Breast epithelium (tissue), 4 donors: ENCODE measurements at regions not wholly inside any gene's neighbourhood (a gene's known extent, or its start where the extent isn't known, plus 50 kb on each side); places are given as distances from the start of the nearest gene placed in this dataset.

Experiments
- DNase-seq, 2 donors: peaks; one replicate each; pipeline ENCODE4 v3.0.0-alpha.2; 2019; ENCODE audit warnings: low spot score in 2 of 2
- H3K27ac ChIP-seq, 2 donors: fragments of 200-600 bp; sonication (generic) in 1 of 2; one replicate each; pipeline ENCODE4 v1.5.1; 2016 to 2019; ENCODE audit warnings: mild to moderate bottlenecking in 1 of 2
- H3K27me3 ChIP-seq, 2 donors: fragments of 200-600 bp; sonication (generic) in 1 of 2; one replicate each; pipeline versions ENCODE4 v1.5.1 to v1.6.0; 2017 to 2019; ENCODE audit warnings: control low read depth in 1 of 2, mild to moderate bottlenecking in 1 of 2
- H3K36me3 ChIP-seq: fragments of 200-600 bp; one replicate; pipeline ENCODE4 v1.5.1; 2019
- H3K4me1 ChIP-seq, 2 donors: fragments of 200-600 bp; sonication (generic); one replicate each; pipeline ENCODE4 v1.5.1; 2016 to 2019; ENCODE audit warnings: control low read depth in 1 of 2
- H3K4me3 ChIP-seq, 3 donors: fragments of 200-600 bp; sonication (generic); 1 replicate in 2 of 3; 2 replicates in 1 of 3; pipeline ENCODE4 v1.5.1; 2016 to 2019; ENCODE audit warnings: mild to moderate bottlenecking in 3 of 3, moderate library complexity in 2 of 3
- H3K9me3 ChIP-seq, 2 donors: fragments of 200-600 bp; sonication (generic) in 1 of 2; one replicate each; pipeline ENCODE4 v1.5.1; 2016 to 2019; ENCODE audit warnings: control low read depth in 1 of 2
- CTCF ChIP-seq, 3 donors: fragments of 450-650 bp; IDR thresholded peaks; one replicate each; pipeline ENCODE4 v1.5.1; 2016 to 2017; ENCODE audit warnings: antibody characterized with exemption in 3 of 3, mild to moderate bottlenecking in 3 of 3, moderate library complexity in 3 of 3
- POLR2A ChIP-seq: fragments of 450-650 bp; IDR thresholded peaks from one replicate; pipeline ENCODE4 v1.6.1; 2016; ENCODE audit warnings: antibody characterized with exemption, mild to moderate bottlenecking, moderate library complexity
- POLR2AphosphoS5 ChIP-seq, 3 donors: sonication (generic); formaldehyde crosslinking; IDR thresholded peaks; one replicate each; pipeline ENCODE4 v1.6.1; 2017; ENCODE audit warnings: antibody characterized with exemption in 3 of 3
- intact Hi-C: fragments of 100-400 bp; cut with DNase I; formaldehyde crosslinking; loops from one replicate; pipeline ENCODE4 v1.15.1; 2023; ENCODE audit warnings: low total_unique reads

GRCh38 chr4:73684097-73684496, 56.3 kb upstream of the CXCL8 start:
- DNase-seq, result no peak
- Histone ChIP-seq H3K4me3 (no peak overlapping the region), H3K36me3 (no peaks in the 10 kb centered on the region), H3K9me3 (no peaks in the 10 kb centered on the region), H3K4me1 (no peaks in the 10 kb centered on the region), H3K27ac (no peak overlapping the region), H3K27me3 (no peaks in the 10 kb centered on the region)
- intact Hi-C loops, result no loop called here
- TF ChIP-seq CTCF (IDR thresholded peaks at IDR 0.05), result no peak
- TF ChIP-seq POLR2AphosphoS5 (IDR thresholded peaks at IDR 0.05), result no peak
- TF ChIP-seq POLR2A, result no peak

GRCh38 chr4:73685052-73685451, 55.3 kb upstream of the CXCL8 start:
- intact Hi-C loops, result no loop called here
- Histone ChIP-seq H3K27me3 (no peaks in the 10 kb centered on the region), H3K4me1 (no peaks in the 10 kb centered on the region), H3K4me3 (no peak overlapping the region), H3K9me3 (no peaks in the 10 kb centered on the region), H3K27ac (no peak overlapping the region), H3K36me3 (no peaks in the 10 kb centered on the region)
- no peak for TF ChIP-seq POLR2A
- no peak for TF ChIP-seq POLR2AphosphoS5 (IDR thresholded peaks at IDR 0.05)
- TF ChIP-seq CTCF (IDR thresholded peaks at IDR 0.05), result no peak
- DNase-seq, result no peak

GRCh38 chr4:73687421-73687820, 52.9 kb upstream of the CXCL8 start:
- intact Hi-C loops, result no loop called here
- no peak for TF ChIP-seq POLR2AphosphoS5 (IDR thresholded peaks at IDR 0.05)
- TF ChIP-seq CTCF (IDR thresholded peaks at IDR 0.05), result no peak
- TF ChIP-seq POLR2A, result no peak
- no peaks in the 10 kb centered on the region for H3K36me3 ChIP-seq

GRCh38 chr4:73690051-73690738, 50.2 kb upstream of the CXCL8 start:
- DNase-seq, result no peak
- no peaks in the 10 kb centered on the region for H3K4me1 ChIP-seq
- H3K27ac ChIP-seq, result no peak overlapping the region
- no peaks in the 10 kb centered on the region for H3K9me3 ChIP-seq
- TF ChIP-seq POLR2AphosphoS5 (IDR thresholded peaks at IDR 0.05) (no peak), CTCF (IDR thresholded peaks at IDR 0.05) (no peak), POLR2A (no peak)
- no peak overlapping the region for H3K4me3 ChIP-seq
- intact Hi-C loops, result no loop called here
- H3K36me3 ChIP-seq, result no peaks in the 10 kb centered on the region
- no peaks in the 10 kb centered on the region for H3K27me3 ChIP-seq

More at GRCh38 chr4:73687421-73687820, 52.9 kb upstream of the CXCL8 start:
- H3K27ac ChIP-seq, result no peak overlapping the region
- no peaks in the 10 kb centered on the region for H3K4me1 ChIP-seq
- H3K4me3 ChIP-seq, result no peak overlapping the region
- DNase-seq, result no peak
- no peaks in the 10 kb centered on the region for H3K27me3 ChIP-seq
- no peaks in the 10 kb centered on the region for H3K9me3 ChIP-seq
